HG02852 (cell line): ENCODE measurements at regions not wholly inside any gene's neighbourhood (a gene's known extent, or its start where the extent isn't known, plus 50 kb on each side); places are given as distances from the start of the nearest gene placed in this dataset.
"Not testable (repeated sequence)": the region's sequence is repeated elsewhere in the genome, so short reads cannot be mapped to it uniquely, and the experiment has no call there.

ENCODE experiments used
- ATAC-seq: cut with Tn5 transposase; IDR thresholded peaks from one replicate; pipeline ENCODE4 v1.9.1; 2021; ENCODE audit warnings: mild to moderate bottlenecking, moderate library complexity; ENCODE audit not compliant: unreplicated experiment

- ATAC-seq, result no peak
These were observed 80.6 kb downstream of the MFSD1 start for GRCh38 chr3:158882445-158882844.

GRCh38 chr3:158896729-158897128 lies 94.9 kb downstream of the MFSD1 start:
- no peak for ATAC-seq

- no peak for ATAC-seq
These were observed 104.9 kb downstream of the MFSD1 start for GRCh38 chr3:158906749-158907148.

GRCh38 chr3:158908187-158908734 lies 106.4 kb downstream of the MFSD1 start:
- no peak for ATAC-seq

GRCh38 chr3:158909870-158910269 lies 108.0 kb downstream of the MFSD1 start:
- ATAC-seq, result no peak

- ATAC-seq, result no peak
These were observed 109.7 kb downstream of the MFSD1 start for GRCh38 chr3:158911586-158911985.

GRCh38 chr3:158912188-158912587 lies 110.3 kb downstream of the MFSD1 start:
- ATAC-seq, result no peak

- no peak for ATAC-seq
These were observed 110.8 kb downstream of the MFSD1 start for GRCh38 chr3:158912621-158913020.

- no peak for ATAC-seq
These were observed 114.3 kb downstream of the MFSD1 start for GRCh38 chr3:158916111-158916510.

GRCh38 chr3:158918008-158918407 lies 116.2 kb downstream of the MFSD1 start:
- peak; percentile 83 for ATAC-seq

- no peak for ATAC-seq
These were observed 116.6 kb downstream of the MFSD1 start for GRCh38 chr3:158918451-158918850.

GRCh38 chr3:158920371-158920770 lies 118.5 kb downstream of the MFSD1 start:
- ATAC-seq, result no peak

- no peak for ATAC-seq
These were observed 123.2 kb downstream of the MFSD1 start for GRCh38 chr3:158925021-158925420.

GRCh38 chr3:158925828-158926494 lies 124.1 kb downstream of the MFSD1 start:
- ATAC-seq, result no peak

- no peak for ATAC-seq
These were observed 134.0 kb downstream of the MFSD1 start for GRCh38 chr3:158935846-158936245.

- no peak for ATAC-seq
These were observed 134.8 kb downstream of the MFSD1 start for GRCh38 chr3:158936530-158937113.

- no peak for ATAC-seq
These were observed 148.5 kb downstream of the MFSD1 start for GRCh38 chr3:158950178-158950901.

GRCh38 chr3:158953131-158953530 lies 151.3 kb downstream of the MFSD1 start:
- no peak for ATAC-seq

GRCh38 chr3:158954420-158954819 lies 152.6 kb downstream of the MFSD1 start:
- no peak for ATAC-seq

- ATAC-seq, result not testable (repeated sequence)
These were observed 155.9 kb downstream of the MFSD1 start for GRCh38 chr3:158957777-158958176.

GRCh38 chr3:158958873-158959272 lies 157.0 kb downstream of the MFSD1 start:
- ATAC-seq, result no peak

- ATAC-seq, result no peak
These were observed 159.6 kb downstream of the MFSD1 start for GRCh38 chr3:158961471-158961870.
